Pons (tissue), 1 donor: ENCODE measurements at regions not wholly inside any gene's neighbourhood (a gene's known extent, or its start where the extent isn't known, plus 50 kb on each side); places are given as distances from the start of the nearest gene placed in this dataset.
"Not testable (repeated sequence)": the region's sequence is repeated elsewhere in the genome, so short reads cannot be mapped to it uniquely, and the experiment has no call there.

ENCODE experiments used
- DNase-seq: peaks from one replicate; pipeline ENCODE4 v3.0.0-alpha.2; 2016; ENCODE audit warnings: low spot score

DNA sequence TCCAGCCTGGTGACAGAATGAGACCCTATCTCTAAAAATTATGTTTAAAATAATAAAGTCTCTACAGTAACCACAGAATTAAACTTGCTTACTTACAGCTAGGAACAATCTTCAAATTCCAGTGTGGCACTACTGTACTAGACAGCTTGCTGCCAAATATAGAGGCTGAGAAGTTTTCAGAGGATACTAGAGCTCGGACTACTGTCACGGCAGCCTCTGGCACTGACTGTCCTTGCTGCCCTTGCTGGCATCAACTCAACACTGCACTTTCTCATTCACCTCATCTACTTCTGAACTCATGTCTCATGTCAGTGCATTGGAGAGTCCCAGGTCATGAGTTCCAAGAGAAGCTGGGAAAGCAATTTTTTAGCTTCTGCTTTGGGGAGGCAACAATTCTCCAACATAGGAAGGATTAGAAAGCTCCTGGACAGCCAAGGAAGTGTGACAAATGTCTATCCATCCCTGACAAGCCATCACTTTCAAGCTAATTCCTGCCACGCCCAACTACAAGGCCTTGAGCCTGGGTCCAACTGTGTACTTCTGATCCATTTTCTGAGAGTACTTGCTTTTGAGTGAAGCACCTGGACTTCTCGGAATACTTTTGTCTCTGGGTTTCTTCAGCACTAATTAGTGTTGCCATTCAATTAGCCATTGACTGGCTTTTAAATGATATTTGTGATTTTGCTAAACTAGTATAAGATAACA lies 98.6 kb upstream of the NR3C2 start:
- DNase-seq = no peak

DNA sequence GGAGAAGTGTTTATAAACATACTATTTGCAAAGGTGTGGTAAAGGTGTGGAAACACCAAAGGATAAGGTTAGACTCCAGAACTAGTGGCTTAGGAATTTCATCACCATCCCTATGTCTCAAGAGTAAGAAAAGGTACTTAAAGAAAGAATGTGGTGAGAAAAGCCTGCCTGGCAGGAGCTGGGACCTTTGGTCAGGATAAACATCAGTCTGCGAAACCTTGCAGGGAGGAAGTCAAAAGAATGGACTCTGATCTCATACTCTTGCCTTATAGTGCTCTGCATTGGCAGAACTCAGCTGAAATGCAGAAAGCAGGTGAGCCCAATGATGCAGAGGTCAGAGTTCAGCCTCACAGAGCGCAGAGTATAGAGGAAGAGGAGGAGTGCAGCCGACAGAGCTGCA lies 97.2 kb upstream of the NR3C2 start:
- DNase-seq = no peak

DNA sequence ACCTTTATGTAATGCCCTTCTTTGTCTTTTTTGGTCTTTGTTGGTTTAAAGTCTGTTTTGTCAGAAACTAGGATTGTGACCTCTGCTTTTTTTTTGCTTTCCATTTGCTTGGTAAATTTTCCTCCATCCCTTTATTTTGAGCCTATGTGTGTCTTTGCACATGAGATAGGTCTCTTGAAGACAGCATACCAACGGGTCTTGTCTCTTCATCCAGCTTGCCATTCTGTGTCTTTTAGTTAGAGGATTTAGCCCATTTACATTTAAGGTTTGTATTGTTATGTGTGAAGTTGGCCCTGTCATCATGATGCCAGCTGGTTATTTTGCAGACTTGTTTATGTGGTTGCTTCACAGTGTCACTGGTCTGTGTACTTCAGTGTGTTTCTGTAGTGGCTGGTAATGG lies 91.6 kb upstream of the NR3C2 start:
- DNase-seq = not testable (repeated sequence)

DNA sequence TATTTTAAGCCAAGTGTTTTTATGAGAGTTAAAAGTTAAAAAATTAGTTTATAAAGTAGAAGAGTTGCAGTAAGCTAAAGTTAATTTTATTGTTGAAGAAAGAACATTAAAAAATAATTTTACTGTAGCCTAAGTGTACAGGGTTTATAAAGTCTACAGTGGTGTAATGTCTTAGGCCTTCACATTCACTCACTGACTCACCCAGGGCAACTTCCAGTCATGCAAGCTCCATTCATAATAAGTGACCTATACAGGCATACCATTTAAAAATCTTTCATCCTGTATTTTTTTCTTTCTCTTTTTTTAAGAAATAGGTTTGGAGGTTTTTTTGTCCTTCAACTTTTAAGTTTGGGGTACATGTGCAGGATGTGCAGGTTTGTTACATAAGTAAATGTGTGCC lies 87.9 kb upstream of the NR3C2 start:
- DNase-seq = no peak

DNA sequence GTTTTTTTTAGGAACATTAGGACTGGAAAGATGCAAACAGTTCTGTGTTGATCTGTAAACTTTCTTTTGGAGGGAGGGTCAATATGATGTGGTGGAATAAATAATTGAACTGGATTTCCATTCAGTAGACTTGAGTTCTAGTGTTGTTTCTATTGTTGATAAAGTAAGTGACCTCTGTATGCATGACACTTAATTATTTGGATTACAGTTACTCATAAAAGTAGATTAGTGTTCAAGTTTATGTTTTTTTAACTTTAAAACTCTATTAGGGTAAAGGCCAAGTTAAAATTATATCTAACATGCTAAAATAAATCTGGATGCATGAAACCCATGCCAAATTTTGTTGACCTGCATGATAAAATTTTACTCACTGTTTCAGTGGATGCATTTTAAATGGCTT lies 85.4 kb upstream of the NR3C2 start:
- no peak for DNase-seq

DNA sequence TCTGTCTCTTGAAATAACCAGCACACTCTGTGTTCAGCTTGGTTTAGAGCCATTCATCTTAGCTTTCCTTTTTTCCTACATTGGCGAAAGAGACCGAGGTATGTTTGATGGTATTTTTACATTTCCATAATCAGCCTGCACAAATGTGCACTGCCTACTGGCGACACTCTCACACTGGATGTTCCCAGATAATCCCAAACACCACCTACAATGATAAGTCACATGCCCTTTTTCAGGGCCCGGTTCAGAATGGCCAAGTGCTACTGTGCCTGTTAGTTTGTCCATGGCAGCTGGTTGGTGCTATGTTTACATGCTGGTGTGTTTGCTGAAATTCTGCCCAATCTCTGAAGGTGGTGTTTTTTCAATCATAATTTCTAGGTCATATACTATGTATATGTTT lies 80.8 kb upstream of the NR3C2 start:
- no peak for DNase-seq

DNA sequence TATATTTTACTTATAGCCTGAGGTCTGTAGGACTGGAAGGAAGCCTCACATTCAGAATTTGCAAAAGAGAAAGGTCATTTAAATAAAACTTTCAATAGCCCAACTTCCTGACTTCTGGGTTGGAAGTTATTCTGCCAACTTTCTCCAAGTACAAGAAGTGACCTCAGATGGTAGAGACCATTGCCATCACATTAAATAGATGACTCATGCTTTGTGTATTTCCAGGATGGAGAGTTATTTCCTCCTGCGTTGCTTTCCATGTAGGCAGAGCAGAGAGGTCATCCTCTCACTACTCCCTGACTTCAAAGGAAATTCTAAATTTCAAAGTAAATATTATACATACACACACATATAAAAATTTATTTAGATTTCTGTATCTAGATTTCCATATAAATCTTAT lies 73.0 kb upstream of the NR3C2 start:
- DNase-seq = no peak

DNA sequence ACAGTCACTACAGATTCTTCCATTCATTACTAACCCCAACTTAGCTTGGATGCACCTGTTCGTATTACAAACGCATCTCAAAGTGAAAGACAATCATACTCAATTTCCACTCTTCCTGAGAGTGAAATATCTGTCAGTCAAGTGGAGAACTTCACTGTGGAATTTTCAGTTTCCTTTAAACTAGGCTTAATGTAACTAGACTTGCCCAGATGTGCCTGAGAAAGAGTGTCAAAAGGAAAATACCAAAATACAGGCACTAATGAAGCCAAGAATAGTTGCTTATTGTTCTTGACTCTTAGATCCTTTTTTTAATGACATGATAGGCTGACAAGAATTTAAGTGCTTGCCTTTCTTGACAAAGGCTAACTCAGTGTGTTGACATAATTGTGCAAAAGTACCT lies 72.4 kb upstream of the NR3C2 start:
- DNase-seq = no peak

DNA sequence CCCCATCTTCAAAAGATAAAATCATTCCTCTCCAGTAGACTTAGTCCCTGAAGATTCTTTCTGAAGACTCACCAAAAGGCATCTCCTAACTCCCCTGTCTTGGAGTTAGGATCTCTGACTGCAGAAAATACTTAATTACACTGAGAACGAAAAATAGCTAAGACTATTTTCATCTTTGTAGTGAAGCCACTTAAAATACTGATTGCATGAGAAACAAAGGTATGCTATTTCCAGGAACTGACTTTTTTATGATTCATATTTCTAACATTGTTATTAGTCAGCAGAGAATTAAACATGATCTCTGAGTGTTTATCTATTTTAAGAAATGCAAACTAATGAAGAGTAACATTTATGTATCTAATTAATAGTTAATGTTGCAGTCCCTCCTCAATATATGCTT lies 71.8 kb upstream of the NR3C2 start:
- DNase-seq = no peak

DNA sequence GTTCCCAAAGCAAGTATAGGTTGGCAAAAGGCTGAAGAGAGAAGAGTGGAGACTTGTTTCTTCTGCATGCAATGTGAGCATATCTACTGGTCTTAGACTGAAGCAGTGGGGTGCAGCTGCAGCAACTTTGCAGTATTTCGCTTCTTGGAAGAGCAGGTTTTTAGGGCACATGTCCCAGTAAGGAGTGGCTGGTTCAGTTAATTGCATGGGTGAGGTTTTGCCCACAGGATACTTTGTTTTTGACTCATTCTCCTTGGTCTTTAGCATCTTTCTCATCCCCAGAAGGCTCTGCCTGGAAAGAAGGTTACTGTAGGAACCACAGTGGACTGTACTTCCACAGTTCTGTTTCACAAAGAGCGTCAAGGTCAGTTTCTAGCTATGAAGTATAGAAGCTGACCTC lies 68.0 kb upstream of the NR3C2 start:
- no peak for DNase-seq

DNA sequence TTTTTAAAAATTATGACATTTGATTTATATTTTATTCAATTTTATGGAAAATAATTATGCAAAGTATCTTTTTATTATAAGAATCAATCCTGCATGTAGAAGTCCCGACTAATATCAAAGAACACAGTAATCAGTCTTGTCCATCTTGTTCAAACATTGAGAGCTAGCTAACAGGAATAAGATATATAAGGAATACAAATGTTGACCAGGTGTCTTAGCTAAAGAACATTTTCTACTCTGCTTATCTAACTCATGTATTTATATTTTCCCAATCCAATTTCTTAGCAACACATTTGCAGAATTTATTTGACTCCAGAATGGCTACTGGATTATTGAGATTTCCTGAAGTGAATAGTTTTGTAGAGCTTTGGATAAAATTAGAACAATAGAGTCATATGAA lies 61.5 kb upstream of the NR3C2 start:
- DNase-seq = no peak

DNA sequence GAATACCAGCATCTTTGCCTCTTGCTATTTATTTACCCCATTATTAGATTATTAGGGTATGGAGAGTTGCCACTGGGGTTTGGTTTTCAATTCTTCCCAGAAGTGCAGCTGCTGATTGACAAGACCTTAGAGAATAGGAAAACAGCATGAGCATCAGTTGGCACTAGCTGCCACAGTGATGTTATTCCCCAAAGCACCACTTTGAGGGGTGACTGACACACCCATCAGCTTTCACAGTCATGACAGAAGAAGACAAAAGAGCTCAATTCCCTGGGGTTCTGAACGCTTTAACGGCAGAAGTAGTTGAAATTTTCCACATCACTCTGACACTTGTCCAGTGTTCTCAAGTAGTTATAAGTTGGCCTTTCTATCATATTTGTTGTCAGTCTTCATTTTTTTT lies 55.0 kb upstream of the NR3C2 start:
- no peak for DNase-seq

DNA sequence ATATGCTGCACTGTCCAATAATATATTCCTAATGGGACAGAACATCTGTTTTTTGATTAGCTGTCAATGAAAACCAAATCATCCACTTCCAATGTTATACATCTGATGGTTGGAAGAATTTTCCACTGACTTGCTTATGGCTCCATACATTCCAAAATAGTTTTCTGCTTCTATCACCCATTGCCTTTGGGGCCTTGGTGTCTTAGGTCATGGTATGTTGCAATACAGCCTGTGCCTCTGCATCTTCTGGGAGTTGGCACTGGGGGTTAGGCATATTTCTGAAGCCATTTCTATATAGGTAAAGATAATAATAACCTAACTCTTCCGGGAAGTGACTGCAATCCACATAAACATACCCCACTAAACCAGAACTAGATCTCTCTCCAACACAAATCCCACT lies 53.2 kb upstream of the NR3C2 start:
- no peak for DNase-seq
